NCI-H526 (cell line): ENCODE measurements at regions not wholly inside any gene's neighbourhood (a gene's known extent, or its start where the extent isn't known, plus 50 kb on each side); places are given as distances from the start of the nearest gene placed in this dataset.
A peak's percentile ranks its signal among the peaks of the same experiment; 100 is the strongest.

ENCODE experiments used
- DNase-seq, 2 experiments: peaks; one replicate each; lab custom pipeline; 2025; lab: John Stamatoyannopoulos, UW

DNA sequence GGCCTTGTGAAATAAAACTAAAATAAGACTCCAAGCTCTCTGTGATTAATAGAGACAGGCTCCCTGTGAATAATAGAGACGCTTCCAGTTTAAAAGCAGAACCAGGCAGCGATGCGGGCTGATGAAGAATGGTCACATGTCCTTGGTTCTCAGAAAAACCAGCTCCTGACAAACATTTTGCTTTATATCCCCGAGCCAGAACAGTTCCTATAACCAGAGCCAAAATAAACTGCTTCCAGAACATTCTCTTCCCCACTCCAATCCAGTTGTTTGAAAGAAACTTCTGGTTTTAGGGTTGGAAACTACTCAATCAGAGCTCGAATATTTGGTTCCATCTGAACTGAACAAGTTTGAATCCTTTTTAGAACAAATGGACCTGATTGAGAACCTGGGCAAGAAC lies 213.7 kb downstream of the TSN start:
- no peak for DNase-seq

DNA sequence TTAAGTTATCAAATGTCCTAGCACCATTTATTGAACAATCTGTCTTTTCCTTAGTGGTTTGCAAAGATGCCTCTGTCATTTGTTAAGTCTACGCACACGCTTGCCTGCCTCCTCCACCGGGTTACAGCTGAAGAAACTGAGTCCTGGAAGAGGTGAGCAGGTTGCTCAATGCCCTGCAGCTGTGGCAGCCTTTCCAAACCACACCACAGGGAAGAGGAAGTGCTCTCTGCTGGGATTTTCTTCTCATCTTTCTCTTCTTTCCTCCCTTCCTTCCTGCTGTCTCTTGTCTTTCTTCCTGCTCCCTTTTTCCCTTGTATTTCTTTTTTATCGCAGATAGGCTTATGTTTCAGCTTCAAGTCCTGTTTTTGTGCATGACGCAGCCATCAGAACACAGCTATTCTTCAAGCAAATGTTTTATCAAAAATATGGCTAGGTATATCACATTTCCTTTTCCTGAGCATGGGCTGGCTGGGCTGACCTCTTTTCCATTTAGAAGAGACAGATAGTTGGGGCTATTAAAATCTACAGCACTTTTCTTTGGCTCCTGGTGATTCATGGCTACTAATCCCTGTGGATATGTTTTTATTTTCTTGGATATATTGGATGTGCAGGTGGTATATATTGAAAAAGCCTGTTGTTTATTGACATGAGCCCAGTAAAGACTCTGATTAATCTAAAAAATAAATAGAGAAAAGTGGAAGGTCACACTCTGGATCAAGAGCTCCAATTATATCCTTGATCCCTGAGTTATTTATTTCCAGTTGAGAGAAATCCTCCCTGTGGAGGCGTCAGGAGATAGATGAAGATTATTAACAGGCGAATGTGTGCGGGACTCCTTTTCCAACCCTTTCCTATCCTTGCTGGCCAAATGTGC lies 214.6 kb downstream of the TSN start:
- no peak for DNase-seq

DNA sequence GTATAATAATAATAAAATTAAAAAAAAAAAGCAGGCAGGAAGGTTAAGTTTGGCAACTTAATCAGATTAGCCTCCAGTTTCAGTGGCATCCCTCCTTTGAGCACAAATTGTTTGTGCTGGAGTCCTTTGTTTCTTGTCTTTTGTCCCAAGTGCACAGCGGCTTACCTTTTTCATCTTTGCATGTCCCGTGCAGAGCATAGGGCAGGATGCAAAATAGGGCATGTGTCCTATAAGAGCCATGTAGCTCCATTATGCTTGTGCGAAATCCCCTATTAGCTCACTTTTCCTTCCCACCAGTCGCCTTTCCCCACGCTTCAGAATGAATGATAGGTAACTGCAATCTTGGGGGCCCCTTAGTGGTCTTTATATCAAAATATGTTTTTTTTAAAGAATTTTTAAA lies 216.8 kb downstream of the TSN start:
- peak in 1 of 2 experiments; percentile 39 for DNase-seq

DNA sequence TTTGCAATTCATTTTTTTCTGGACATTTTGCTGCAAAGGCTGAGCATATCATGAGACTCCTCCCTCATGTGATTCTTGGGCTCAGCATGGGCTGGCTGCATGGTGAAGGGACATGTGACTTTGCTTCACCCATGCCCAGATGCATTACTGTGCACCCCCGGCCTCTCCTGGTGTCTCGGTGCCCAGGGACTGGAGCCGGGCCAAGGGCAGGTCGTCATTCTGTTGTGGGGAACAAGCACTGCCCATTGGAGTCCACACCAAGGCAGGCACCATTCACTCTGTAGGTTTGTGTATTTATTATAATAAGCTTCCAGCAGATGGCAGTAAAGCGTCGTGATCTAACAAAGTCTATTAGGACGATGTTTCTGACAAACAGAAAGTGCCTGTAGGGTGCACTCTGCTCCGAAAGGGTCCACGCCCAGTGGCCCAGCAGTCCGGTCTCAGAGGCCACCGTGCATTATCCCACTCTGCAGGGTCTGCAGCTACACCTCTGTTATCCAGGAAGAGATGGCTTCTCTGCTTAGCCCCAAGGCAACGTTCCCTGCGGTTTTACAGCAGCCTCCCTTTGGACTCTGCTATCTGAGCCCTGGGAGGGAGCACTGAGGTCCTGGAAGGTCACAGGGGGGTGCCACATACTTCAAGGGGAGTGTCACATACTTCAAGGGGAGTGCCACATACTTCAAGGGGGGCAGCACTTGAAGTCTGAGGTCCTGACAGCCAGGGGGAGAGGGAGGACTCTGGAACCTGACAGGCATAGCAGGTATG lies 219.6 kb downstream of the TSN start:
- peak; percentile 79 to 93 for DNase-seq

DNA sequence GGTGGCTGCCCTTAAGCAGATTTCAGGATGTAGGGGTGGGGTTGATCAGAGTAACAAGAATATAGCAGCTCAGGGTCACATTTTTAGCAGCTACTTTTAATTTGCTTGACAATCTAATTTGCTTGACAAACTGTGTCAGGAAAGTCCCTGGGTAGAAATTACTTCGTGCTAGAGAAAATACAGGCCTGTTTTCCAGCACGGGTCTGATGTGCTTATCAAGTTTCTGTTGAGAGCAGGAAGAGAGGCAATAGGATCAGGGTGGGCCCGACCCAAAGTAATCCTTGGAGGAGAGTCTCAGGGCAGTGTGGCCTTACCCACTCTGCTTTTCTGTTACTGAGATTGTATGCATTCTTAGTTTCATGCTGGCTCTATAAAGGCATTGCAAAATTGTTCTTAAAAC lies 221.5 kb downstream of the TSN start:
- DNase-seq: no peak

DNA sequence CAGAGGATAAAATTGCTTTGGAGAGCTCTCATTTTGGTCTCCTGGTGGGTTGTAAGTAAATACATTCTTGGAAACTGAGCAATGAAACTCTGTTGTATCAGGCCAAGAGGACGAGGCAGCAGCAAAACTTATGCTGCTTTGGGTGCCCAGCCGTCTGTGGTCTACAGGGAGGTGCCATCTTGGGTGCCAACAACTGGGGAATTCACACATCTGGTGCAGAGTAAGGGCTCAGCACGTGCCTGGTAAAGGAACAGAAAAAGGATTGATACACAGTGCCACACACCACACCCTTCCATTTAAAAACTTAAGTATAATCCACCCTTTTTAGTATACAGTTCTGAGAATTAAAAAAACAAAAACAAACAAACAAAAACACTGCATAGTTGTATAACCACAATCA lies 221.9 kb downstream of the TSN start:
- no peak for DNase-seq

DNA sequence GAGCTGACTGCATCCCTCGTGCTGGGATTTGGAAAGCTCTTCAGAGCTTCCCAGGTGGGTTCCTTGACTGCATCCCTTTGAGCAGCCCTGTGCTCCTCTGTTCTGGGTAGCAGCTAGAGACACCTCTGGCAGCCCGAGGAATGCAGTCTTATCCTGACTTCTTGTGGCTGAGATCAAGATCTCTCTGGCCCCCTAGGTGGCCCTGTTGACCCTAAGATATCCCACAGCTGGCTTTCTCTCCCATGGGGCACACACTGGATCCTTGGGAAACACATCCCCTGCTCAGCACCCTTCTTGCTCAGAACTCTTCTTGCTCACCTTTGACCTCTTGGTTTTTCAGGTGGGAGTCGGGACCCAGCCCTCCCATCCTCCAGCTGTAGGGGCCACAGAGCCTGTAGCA lies 237.2 kb downstream of the TSN start:
- no peak for DNase-seq

DNA sequence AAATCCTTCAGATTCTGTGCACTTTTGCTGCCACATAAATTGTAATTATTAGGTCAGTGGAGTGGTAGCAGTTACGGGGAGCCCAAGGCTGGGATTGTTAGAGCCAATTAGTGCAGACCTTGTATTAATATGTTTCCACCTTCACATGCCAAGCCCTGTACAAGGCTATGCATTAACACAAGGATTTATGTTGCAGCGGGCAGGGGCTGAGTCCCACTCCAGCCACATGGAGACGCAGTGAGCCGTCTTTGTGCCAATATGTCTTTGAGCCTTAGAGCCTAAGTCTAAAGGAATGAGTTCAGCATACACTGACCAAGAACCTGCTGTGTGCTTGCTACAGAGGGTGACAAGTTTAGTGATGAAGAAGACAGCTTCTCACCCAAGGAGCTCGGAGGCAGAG lies 238.2 kb downstream of the TSN start:
- DNase-seq: no peak

DNA sequence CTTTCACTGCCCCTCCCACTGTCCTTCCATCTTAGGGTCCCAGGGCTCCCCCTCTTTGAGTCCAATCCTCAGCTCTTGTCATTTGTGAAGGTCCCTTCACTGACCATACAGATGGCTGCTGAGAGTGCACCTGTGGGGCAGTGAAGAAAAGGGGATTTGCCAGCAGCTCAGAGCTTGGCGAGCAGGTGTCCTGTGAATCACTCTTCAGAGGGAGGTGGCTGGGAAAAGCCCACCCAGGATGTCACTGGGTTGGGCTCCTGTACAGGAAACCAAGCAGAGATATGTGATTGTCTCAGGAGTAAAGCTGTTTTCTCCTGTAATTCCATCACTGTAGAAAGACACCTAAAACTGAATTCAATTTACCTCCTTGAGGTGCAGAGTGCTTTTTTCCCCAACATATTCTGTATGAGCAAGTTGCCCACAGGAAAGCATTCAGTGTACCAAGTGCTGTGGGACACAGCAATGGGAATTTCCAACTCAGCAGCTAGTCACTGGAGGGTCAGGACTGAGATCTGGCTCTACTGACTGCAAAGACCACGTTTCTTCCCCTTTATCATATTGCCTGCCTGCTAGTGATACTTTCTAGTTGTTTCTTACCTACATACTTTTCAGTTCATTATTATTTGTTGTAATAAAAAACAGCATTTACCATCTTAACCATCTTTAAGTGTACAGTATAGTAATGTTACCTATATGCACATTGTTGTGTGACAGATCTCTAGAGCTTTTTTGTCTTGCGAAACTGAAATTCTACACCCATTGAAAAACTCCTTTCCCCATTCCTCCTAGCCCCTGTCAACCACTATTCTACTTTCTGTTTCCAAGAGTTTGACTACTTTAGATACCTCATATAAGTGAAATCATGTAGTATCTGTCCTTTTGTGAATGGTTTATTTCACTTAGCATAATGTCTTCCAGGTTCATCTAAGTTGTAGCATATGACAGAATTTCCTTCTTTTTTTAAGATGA lies 239.1 kb downstream of the TSN start:
- DNase-seq: no peak

DNA sequence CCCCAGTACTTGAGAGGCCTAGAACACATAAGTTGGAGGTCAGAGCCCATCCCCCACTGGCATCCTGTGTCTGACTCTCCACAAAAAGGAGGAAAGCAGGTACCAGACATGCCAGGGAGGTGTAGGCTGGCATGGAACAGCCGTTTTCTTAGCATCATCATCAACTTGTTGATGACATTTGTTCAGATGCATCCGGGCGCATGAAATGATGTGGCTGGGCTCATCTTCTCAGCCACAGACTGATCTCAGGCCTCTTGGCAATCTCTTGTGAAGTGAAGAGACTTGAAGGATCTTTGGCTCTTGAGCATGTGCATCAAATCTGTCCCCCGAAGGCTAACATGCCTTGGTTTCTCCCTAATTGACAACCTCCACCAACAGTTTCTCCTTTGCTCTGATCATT lies 243.3 kb downstream of the TSN start:
- DNase-seq: no peak

DNA sequence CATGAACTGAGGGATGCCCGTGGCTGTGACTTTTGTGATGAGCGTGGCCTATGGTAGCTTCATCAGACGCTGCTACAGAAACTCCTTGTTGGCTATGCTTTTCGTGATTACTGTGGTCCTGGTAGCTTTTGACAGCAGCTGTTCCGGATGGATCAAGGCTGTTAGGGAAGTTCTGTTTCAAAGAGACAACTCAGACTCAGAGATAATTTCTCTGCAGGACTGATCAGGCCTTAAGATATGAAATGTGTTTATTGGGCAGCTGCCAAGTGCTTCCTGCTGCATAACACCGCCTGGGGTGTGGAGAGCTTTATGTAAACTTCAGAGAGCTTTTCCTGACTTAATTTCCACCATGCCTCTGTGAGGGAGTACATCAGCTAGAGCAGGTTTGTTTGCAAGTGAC lies 243.8 kb downstream of the TSN start:
- no peak for DNase-seq

DNA sequence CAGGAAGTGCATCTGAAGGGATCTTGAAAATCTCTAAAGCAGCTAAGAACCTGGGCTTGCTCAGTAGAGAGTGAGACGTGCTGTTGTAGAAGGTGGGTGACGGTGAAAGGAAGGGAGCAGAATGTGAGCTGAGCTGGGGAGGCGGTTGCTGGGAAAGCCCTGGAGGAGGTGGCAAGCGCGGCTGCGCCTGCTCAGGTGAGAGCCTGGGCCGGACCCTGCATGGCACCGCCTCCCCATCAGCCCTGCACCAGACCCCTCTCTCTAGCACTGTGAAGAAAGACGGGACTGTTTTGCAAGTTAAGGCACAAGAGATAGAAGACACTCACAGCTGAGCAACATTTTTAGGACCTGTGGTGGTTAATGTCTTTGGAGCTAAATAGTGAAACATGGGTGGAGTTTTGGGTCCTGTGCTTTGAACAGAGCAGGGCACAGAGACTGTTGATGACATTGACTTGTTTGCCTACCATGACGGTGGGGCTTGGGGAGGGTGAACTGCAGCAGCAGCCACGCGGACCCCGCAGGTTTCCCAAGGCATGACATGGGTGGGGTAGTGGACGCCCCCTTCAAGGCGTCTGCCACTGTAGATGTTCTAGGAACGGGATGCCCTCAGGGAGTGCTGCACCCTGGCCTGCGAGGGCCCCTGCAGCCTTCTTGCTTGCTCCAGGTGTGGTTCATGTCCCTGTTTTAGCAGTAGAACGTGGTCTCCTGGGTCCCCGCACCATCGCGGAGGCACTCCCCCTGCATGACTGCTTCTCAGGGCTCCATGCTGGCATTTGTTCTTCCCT lies 245.3 kb downstream of the TSN start:
- no peak for DNase-seq

DNA sequence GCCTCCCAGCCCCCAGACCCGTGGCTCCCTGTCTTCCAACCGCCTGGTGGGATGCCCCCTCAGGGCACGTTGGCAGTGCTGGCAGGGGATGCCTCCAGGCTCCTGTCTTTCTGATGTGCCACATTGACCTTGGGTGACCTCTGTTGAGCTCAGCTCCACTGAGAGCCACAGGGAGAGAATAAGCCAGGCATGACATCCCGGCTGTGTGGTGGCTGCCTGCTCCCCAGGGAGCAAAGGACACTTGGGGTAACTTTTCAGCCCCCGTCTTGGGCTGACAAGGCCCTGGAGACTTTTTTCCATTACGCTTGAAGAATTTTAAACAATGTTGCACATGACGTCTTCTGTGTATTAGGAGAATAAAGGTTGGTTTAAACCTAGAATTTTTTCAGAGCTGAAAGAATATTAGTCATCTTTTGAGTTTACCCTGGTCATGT lies 246.0 kb downstream of the TSN start:
- no peak for DNase-seq

DNA sequence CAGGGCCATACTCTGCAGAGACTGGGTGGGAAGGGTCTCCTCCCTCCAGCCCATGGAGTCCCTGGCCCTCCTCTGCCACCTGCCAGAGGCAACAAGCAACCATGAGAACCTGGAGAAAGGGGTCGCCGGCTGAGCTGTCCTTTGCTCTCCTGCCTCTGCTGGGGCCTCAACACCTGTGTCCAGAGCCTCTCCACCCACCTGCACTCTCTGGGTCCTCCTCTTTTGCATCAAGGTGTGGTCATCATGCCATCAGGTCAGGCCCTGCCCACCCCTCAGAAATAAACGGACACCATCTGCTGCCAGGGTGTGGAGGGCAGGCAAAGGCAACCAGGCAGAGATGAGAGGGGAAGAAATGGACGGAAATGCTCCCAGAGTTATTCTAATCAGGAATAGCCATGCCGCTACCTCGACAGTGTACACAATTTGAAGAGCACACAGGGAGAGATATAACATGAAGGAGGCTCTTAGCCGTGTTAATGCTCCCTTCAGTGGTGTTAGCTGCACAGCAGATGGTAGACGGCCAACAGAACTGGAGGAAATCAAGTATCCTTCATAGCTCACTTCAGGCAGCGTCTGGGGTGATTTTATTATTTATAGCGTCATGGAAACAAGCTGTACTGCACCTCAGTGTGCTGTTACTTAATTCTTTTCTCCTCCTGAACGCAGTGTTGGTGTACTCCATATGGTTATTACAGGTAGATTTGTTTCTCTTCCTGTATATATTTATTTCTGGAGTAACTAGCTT lies 247.9 kb downstream of the TSN start:
- DNase-seq: no peak

DNA sequence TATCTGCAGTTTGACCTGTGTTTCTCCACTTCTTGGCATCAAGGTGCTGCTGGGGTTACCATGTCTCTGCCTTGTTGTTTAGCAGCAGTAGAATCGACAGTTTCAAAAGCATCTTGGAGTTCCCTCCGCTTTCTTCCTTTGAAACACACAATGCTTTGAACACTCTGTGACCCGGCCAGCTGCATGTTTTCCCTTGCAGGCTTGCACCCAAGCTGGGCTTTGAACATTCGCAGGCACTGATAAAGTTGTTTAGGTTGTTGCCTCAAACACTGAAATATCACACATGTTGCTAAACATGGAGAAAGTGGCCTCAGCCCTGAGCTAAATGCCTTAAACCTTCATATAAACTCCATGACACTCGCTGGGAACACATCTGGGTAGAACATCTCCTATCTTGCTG lies 251.7 kb downstream of the TSN start:
- no peak for DNase-seq

DNA sequence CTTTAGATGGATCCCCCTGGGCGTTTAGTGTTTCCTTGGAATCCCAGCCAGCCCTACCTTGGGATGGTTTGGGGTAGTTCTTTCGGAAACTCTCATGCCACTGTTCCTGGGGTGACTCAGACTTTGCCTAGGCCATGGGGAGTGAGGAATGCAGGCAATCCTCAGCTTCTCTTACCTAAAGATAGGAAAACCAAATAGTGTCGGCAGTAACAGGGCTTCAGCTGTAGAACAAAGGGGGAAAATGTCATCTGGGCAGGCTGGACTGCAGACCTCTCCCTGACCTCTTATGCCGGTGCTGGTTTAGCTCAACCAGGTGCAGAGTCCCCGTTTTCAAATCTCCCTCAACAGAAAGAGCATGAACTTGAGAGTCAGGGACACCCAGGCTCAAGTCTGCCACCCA lies 252.1 kb downstream of the TSN start:
- DNase-seq: no peak

DNA sequence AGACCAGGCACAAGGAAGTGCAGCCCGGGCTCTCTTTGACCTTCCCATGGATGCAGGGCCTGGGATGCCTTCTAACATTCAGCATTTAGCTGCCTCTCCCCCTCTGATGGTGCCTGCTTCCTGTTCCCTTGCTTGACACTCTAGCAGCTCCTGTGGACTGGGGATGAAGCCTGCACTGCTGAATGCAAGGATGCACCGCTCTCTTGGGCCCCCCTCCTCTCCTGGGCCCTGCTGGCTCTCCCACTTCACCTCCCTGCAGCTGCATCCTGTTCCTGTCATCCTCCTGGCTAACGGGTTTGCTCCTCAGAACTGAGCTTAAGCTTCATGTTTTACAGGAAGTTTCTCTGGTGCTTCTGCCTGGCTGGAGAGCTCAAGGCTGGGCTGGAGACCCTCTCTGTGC lies 254.1 kb downstream of the TSN start:
- DNase-seq: no peak

DNA sequence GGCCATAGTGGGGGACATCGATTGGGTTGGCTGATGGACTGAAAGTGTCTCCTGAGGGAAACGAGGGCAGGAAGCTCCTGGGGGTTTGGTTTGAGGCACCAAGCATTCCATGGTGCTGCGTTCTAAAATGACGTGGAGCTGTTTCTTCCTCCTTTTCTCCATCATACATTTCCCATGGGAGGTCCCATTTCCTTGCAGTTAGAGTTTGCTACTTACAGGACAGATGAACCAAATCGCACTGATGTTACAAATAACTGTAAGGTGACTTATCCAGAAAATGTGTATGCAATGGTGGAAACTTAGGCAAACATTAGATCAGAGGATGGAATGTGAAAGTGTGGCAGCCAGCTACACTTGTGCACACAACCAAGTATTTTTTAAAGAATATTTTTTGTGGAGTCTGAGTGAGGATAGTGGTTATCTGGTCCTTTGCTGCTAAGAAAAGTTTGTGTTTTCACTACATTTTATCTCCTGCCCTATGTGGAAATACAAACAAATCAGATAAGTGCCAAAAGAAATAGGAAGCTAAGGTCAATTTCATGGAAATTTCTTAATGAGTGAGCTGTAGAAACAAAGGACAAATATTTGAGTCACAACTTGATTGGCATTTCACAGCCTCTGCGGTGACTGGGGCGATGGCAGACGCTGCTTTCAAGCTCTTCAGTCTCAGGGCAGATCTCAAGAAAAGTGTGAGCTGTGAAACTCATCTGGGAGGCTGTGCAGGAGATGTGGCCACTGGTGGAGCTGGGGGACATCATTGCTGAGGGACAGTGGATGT lies 256.2 kb downstream of the TSN start:
- DNase-seq: no peak

DNA sequence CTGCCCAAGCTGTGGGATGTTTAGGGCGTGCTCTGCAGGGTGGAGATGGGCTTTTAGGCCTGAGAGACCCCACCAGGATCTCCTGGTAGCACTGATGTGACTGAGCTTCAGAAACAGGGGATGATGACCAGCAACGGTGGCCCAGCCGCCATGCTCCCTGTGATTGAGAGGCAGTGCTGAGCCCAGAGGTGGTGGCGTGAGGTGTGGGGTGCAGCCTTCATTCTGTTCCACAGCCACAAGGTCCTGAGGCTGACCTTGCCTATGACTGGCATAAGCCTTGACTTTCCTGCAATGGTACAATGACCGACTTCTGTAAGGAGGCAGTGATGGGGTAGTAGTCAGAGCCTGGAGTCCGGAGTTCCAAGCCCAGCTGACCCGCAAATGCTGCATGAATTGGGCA lies 263.3 kb downstream of the TSN start:
- DNase-seq: no peak

DNA sequence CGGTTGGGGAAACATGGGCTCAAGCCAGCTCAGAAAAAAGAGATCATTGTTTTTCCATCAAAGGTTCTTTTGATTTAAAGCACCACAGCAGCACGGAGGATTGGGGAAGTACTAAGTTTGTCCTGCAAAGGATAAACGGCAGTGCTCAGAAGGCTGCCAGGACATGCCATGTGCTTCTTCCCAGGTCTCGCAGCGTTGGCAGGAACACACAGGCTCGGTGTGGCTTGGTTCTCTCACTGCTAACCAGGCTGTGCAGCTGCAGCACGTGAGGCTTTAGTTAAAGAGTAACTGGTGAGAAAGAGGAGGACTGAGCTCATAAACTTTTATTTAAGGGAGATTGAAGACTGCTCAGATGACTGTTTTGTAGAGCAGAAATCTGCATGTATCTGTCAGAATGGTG lies 264.3 kb downstream of the TSN start:
- peak in 1 of 2 experiments; percentile 60 for DNase-seq
